Heart left ventricle (tissue), 13 donors: ENCODE measurements at regions not wholly inside any gene's neighbourhood (a gene's known extent, or its start where the extent isn't known, plus 50 kb on each side); places are given as distances from the start of the nearest gene placed in this dataset.

Experiments used
- POLR2A ChIP-seq, 2 donors: fragments of 450-650 bp; IDR thresholded peaks; one replicate each; pipeline ENCODE4 v1.6.1; 2017; ENCODE audit warnings: antibody characterized with exemption in 2 of 2, mild to moderate bottlenecking in 2 of 2, moderate library complexity in 2 of 2
- TF ChIP-seq, protein P1 (sequence below), 12 donors: fragments of 200-600 bp; sonication (generic) in 4 of 12; IDR thresholded peaks; one replicate each; pipeline versions ENCODE4 v1.5.0 to v1.8.0; 2018 to 2022; ENCODE audit warnings: antibody characterized with exemption in 12 of 12, mild to moderate bottlenecking in 5 of 12
- donor health status: ischemic (EF 13 %, LVEDD 7.1; RV severe dilation, severe dysfunction).
- donor health status: DM: no; HTN: yes; CAD: no.
- donor health status: DM: no; HTN: no; CAD: no.
- donor health status: ischemic (EF 25% LVEDD 6.9; RV normal size, moderate dysfunction).
- donor health status: ischemic (EF 25% LVEDD 5.7; RV mildly dilated, moderate dysfunction).
- donor health status: ischemic (EF 35%, LVEDD 5.7; RV mildly dilated, moderate dysfunction).
- donor health status: nonischemic (EF 11% LVEDD 7.7; RV severe dilation, severe dysfunction).
- donor health status: DM: yes; HTN: yes; CAD: no.
- donor health status: PGD.
- donor health status: ischemic (EF 29% LVEDD 5.4; RV normal size, mild dysfunction).
- donor health status: nonischemic (EF 23%, LVEDD 6.1; RV moderate dilation, normal function).

- TF ChIP-seq POLR2A (IDR thresholded peaks at IDR 0.05) = no peak
- TF ChIP-seq, protein P1, sequence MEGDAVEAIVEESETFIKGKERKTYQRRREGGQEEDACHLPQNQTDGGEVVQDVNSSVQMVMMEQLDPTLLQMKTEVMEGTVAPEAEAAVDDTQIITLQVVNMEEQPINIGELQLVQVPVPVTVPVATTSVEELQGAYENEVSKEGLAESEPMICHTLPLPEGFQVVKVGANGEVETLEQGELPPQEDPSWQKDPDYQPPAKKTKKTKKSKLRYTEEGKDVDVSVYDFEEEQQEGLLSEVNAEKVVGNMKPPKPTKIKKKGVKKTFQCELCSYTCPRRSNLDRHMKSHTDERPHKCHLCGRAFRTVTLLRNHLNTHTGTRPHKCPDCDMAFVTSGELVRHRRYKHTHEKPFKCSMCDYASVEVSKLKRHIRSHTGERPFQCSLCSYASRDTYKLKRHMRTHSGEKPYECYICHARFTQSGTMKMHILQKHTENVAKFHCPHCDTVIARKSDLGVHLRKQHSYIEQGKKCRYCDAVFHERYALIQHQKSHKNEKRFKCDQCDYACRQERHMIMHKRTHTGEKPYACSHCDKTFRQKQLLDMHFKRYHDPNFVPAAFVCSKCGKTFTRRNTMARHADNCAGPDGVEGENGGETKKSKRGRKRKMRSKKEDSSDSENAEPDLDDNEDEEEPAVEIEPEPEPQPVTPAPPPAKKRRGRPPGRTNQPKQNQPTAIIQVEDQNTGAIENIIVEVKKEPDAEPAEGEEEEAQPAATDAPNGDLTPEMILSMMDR (IDR thresholded peaks at IDR 0.05) = peak; percentile 6 to 52 (median 30)
Observed at GRCh38 chr10:54985732-54986131, 184.7 kb upstream of the PCDH15 start.
